HG03280 (cell line): ENCODE measurements at regions not wholly inside any gene's neighbourhood (a gene's known extent, or its start where the extent isn't known, plus 50 kb on each side); places are given as distances from the start of the nearest gene placed in this dataset.
"Not testable (repeated sequence)": the region's sequence is repeated elsewhere in the genome, so short reads cannot be mapped to it uniquely, and the experiment has no call there.

Experiments used
- ATAC-seq: cut with Tn5 transposase; IDR thresholded peaks from one replicate; pipeline ENCODE4 v1.9.1; 2021; ENCODE audit warnings: mild to moderate bottlenecking, moderate library complexity; ENCODE audit not compliant: unreplicated experiment

GRCh38 chr13:61664801-61665705 is 249.4 kb upstream of the PCDH20 start:
- no peak for ATAC-seq

- ATAC-seq = no peak
Measured at GRCh38 chr13:61654481-61654880, 238.8 kb upstream of the PCDH20 start.

- ATAC-seq = no peak
Measured at GRCh38 chr13:61648547-61648946, 232.9 kb upstream of the PCDH20 start.

GRCh38 chr13:61612192-61612591 is 196.5 kb upstream of the PCDH20 start:
- ATAC-seq = no peak

- ATAC-seq = no peak
Measured at GRCh38 chr13:61608138-61608537, 192.5 kb upstream of the PCDH20 start.

- ATAC-seq = no peak
Measured at GRCh38 chr13:61600360-61601033, 184.8 kb upstream of the PCDH20 start.

- no peak for ATAC-seq
Measured at GRCh38 chr13:61592489-61592888, 176.8 kb upstream of the PCDH20 start.

GRCh38 chr13:61575973-61576372 is 160.3 kb upstream of the PCDH20 start:
- no peak for ATAC-seq

- no peak for ATAC-seq
Measured at GRCh38 chr13:61563645-61564044, 148.0 kb upstream of the PCDH20 start.

GRCh38 chr13:61546911-61547310 is 131.3 kb upstream of the PCDH20 start:
- no peak for ATAC-seq

GRCh38 chr13:61546413-61546812 is 130.8 kb upstream of the PCDH20 start:
- ATAC-seq = no peak

GRCh38 chr13:61536433-61536832 is 120.8 kb upstream of the PCDH20 start:
- no peak for ATAC-seq

- ATAC-seq = no peak
Measured at GRCh38 chr13:61531383-61532065, 115.9 kb upstream of the PCDH20 start.

- not testable (repeated sequence) for ATAC-seq
Measured at GRCh38 chr13:61519214-61519613, 103.6 kb upstream of the PCDH20 start.

- ATAC-seq = no peak
Measured at GRCh38 chr13:61508936-61509335, 93.3 kb upstream of the PCDH20 start.

GRCh38 chr13:61500176-61500575 is 84.5 kb upstream of the PCDH20 start:
- ATAC-seq = no peak

GRCh38 chr13:61495648-61496047 is 80.0 kb upstream of the PCDH20 start:
- ATAC-seq = no peak

GRCh38 chr13:61493556-61493955 is 77.9 kb upstream of the PCDH20 start:
- not testable (repeated sequence) for ATAC-seq

- ATAC-seq = no peak
Measured at GRCh38 chr13:61486496-61486895, 70.8 kb upstream of the PCDH20 start.

- ATAC-seq = no peak
Measured at GRCh38 chr13:61485128-61485765, 69.6 kb upstream of the PCDH20 start.

- no peak for ATAC-seq
Measured at GRCh38 chr13:61477619-61478018, 62.0 kb upstream of the PCDH20 start.
